Cardiac fibroblast (primary cell): ENCODE measurements at regions not wholly inside any gene's neighbourhood (a gene's known extent, or its start where the extent isn't known, plus 50 kb on each side); places are given as distances from the start of the nearest gene placed in this dataset.
"Not testable (repeated sequence)": the region's sequence is repeated elsewhere in the genome, so short reads cannot be mapped to it uniquely, and the experiment has no call there.

Source experiments
- DNase-seq, 2 donors: peaks; one replicate each; pipeline versions ENCODE4 v3.0.0 to v3.0.0-alpha.2; 2010; ENCODE audit warnings: low read depth in 2 of 2
- H3K4me3 ChIP-seq, 2 donors: replicated peaks in 1 of 2; 1 replicate in 1 of 2; 2 replicates in 1 of 2; pipeline ENCODE4 v1.5.1; 2011; ENCODE audit warnings: low read depth in 2 of 2, low read length in 2 of 2, mild to moderate bottlenecking in 2 of 2, moderate library complexity in 1 of 2
- CTCF ChIP-seq: IDR thresholded peaks from one replicate; pipeline ENCODE4 v1.5.1; 2011; ENCODE audit warnings: low read depth, mild to moderate bottlenecking, low read length, inconsistent platforms

GRCh38 chr6:139730340-139730974 lies 356.0 kb upstream of the CITED2 start:
- no peak for DNase-seq
- no peak overlapping the region for H3K4me3 ChIP-seq
- no peak for TF ChIP-seq CTCF

- no peak overlapping the region for H3K4me3 ChIP-seq
- no peak for DNase-seq
- TF ChIP-seq CTCF, result no peak
Measured at GRCh38 chr6:139728876-139729427, 354.5 kb upstream of the CITED2 start.

- DNase-seq, H3K4me3 ChIP-seq: not testable (repeated sequence)
Measured at GRCh38 chr6:139726272-139726671, 351.8 kb upstream of the CITED2 start.

- no peak overlapping the region for H3K4me3 ChIP-seq
- DNase-seq, result peak in 1 of 2 donors; percentile 25
- TF ChIP-seq CTCF, result no peak
Measured at GRCh38 chr6:139722530-139722929, 348.1 kb upstream of the CITED2 start.

GRCh38 chr6:139721954-139722353 lies 347.5 kb upstream of the CITED2 start:
- no peak for DNase-seq
- no peak overlapping the region for H3K4me3 ChIP-seq
- TF ChIP-seq CTCF, result no peak

GRCh38 chr6:139713900-139714506 lies 339.6 kb upstream of the CITED2 start:
- DNase-seq, result no peak
- H3K4me3 ChIP-seq, result no peak overlapping the region
- TF ChIP-seq CTCF, result no peak

GRCh38 chr6:139713424-139713823 lies 339.0 kb upstream of the CITED2 start:
- DNase-seq, result no peak
- no peak overlapping the region for H3K4me3 ChIP-seq
- TF ChIP-seq CTCF, result no peak
